SIG-M5 (cell line): ENCODE measurements at regions not wholly inside any gene's neighbourhood (a gene's known extent, or its start where the extent isn't known, plus 50 kb on each side); places are given as distances from the start of the nearest gene placed in this dataset.

Source experiments
- DNase-seq: peaks from one replicate; lab custom pipeline; 2025; lab: John Stamatoyannopoulos, UW

DNA sequence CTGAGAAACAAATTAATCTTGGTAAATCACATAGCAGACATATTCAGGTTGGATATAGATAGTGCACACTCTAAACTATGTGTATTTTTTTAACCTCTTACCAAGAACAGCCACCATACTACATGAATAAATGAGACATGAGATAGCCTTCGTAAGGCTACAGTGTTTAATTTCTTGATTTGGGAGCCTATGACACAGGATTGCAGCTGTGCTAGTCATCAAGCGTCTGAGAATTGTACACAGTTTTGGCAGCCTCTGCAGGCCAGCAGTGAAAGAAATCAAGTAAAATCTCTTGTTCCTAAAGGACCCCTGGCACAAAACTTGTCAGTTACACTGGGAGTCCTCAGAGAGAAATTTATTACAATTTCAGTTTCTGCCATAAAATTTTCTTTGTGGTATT is 236.1 kb downstream of the C12orf50 start:
- DNase-seq = no peak

DNA sequence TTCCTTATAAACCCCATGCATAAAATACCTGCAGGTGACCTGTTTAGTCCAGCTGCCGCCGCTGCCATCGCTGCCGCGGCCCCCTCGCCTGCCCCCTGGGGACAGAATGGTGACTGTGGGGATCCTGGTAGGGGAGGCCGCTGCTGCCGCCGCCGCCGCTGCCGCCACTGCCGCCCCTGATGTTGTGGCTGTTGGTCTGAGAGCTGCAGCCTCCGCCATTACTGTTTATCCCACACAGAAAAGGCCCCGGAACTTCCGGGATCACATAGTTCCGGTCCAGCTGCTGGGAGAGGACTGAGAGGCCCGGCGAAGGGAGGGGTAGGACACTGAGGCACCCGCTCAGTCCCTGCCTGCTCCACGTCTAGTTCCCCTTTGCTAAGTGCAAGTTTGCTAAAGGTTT is 244.9 kb downstream of the C12orf50 start:
- DNase-seq = no peak

DNA sequence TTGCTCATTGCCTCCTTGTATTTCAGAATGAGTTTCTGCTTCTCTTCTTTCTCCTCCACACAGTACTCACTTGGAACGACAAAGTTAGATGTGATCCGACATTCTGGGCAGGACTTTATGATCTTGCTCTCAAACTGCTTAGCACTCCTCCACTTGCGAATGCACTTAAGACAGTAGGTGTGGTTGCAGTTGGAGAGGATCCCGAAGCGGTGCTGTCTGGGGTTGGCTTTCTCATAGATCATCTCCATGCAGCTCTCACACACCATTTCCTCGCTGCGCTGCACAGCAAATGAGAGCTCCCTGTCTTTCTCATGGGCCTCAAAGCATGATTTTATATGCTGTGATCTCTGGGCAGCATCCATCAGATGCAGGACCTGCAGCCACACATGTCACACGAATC is 245.7 kb downstream of the C12orf50 start:
- DNase-seq = no peak

- DNase-seq = no peak
These were observed 246.4 kb downstream of the C12orf50 start for GRCh38 chr12:87782838-87783237.

GRCh38 chr12:87779858-87780498 is 249.2 kb downstream of the C12orf50 start:
- DNase-seq = no peak

GRCh38 chr12:87779016-87779415 is 250.2 kb downstream of the C12orf50 start:
- DNase-seq = no peak

- DNase-seq = no peak
These were observed 251.1 kb downstream of the C12orf50 start for GRCh38 chr12:87778065-87778464.

DNA sequence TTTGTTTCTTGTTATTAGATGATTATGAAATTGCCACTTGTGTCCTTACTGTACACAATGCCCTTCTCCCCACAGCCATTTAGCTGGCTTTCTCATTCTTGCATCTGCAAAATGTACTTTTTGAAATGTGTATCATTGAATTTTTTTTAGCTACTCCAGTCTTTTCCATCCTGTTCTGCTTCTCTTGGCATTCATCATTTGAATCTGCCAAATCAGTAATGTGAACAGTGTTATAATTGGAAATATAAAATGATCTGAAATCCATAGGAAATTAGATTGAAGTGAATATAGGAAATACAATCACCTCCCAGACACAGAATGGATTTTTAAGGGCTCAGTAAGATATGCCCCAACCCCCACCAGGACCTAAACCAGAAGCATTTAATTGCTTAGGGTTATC is 253.4 kb downstream of the C12orf50 start:
- no peak for DNase-seq

DNA sequence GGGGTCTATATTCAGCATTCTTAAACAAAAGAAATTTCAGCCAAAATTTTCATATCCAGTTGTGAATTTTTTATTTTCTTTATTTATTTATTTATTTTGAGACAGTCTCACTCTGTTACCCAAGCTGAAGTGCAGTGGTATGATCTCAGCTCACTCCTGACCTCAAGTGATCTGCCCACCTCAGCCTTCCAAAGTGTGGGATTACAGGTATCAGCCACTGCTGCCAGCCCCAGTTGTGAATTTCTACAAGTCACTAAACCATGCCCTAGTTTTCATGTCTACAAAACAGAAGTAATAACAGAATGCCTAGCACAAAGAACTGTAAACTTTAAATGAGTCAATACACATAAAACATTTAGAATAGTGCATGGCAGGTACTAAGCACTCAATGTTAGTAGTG is 254.2 kb downstream of the C12orf50 start:
- no peak for DNase-seq

DNA sequence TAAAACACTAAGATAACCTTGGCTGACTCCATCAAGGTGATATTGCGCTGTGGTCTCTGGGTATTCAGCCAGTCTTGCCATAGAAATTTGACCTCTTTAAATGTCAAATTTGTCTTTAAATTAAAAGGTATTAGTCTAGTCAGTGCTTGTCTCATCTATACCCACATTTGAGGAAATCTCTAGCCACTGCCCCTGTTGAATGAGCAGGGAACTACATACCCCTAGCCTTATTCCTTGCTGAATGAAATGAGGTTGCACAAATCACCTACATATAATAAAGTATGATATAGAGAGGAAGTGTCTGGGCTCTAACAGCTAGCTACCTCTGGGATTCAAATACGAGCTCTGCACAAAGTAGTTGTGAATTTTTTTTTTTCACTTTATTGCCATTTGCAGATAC is 256.8 kb downstream of the C12orf50 start:
- no peak for DNase-seq

DNA sequence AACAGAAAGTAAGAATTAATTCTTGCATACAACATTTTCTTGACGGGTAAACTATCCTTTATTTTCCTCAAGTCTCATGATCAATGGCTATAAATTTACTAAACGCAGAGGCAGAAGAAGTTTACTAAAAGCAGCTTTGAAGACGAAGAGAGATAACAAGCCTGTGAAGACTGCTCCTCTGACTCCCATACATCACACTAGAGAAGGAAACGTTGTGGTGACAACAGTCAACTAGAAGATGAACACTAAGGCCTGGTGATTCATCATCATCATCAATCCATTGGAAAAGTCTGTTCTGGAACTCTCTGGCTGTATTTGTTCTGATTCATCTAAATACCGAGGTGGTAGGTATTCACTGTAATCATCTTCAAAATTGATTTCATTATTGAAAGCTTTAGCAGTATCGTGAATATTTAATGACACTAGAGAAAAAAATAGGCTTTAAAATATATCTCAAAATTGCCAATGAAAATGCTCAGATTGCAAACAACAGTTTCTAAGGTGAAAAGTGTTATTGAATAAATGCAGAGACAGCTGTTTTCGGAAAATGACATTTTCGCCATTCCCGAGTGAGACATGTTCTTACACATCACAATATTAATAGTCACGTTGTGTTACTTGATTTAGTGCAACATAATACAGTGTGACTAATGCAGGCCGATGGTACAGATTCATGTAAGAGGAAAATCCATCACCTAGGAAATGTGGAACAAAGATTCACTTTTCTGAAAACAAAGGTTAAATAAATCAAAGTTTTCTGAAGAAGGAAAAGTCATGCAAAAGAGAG is 260.5 kb downstream of the C12orf50 start:
- no peak for DNase-seq

DNA sequence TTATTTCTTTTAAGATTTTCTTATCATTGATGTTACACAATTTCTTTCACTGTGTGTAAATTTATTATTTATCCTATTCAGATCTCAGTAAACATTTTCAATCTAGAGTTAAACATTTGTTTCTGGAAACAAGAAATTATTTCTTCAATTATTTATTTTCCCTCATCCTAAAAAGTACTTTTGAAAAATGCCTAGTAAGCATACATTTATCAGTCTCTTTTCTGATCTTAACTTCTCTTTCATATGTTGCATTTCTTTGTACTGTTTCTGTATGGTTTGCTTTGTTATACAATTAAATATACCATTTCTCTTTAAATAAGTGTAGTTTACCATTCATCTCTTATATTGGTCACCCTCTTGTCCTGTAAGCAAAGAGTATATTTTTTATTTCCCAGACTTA is 263.2 kb downstream of the C12orf50 start:
- no peak for DNase-seq

DNA sequence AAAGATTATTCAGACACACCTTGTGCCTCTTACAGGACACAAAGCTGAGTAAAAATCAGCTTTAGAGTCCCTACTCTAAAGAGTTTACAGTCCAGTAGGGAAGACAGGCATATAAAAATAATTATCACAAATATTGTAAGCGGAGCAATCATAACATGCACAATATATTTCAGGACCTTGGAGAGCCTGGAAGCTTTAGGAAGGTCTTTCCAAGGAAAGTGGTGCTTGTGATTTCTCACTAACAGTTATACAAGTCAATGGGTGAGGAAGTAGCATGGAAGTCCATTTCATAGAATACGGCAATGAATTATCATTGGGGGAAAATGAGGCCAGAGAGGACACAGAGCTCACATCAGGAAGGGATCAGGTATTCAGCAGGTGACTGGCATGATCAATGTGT is 268.3 kb downstream of the C12orf50 start:
- no peak for DNase-seq

DNA sequence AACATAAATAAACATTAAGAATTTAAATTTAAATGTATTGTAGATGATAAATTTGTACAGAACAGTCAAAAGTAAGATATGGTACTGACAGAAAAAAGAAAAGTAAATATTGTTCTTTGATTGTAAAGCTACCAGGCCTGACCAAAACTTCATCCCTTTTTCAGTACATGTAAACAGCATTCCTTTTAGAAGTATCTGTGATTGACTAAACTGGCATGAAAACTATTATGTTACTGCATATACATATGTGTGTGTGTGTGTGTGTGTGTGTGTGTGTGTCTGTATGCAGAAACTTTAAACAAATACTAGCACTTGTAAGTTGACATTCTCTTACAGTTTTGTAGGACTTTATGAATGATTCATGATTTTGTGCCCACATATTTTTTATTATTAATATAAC is 270.9 kb downstream of the C12orf50 start:
- no peak for DNase-seq

DNA sequence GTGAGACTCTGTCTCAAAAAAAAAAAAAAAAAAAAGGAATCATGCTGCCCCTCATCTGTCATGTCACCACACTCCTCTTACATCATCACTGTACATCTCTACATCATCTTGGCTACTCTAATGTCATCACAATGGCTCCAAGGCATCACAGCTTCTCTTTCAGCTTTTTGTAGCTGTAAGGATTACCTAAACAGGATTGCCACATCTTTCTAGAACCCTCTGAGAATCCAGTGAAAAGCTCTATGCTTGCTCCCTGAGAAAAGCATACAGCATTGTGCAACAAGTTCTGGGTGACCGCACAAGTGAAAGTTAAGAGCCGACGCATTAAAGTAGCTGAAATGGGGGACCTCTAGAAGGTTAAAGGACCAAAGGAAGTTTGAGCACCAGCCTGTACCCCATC is 272.5 kb downstream of the C12orf50 start:
- DNase-seq = no peak

GRCh38 chr12:87756111-87756510 is 273.1 kb downstream of the C12orf50 start:
- no peak for DNase-seq

- DNase-seq = no peak
These were observed 300.1 kb downstream of the C12orf50 start for GRCh38 chr12:87728931-87729593.

- DNase-seq = no peak
These were observed 308.2 kb downstream of the C12orf50 start for GRCh38 chr12:87720967-87721366.

DNA sequence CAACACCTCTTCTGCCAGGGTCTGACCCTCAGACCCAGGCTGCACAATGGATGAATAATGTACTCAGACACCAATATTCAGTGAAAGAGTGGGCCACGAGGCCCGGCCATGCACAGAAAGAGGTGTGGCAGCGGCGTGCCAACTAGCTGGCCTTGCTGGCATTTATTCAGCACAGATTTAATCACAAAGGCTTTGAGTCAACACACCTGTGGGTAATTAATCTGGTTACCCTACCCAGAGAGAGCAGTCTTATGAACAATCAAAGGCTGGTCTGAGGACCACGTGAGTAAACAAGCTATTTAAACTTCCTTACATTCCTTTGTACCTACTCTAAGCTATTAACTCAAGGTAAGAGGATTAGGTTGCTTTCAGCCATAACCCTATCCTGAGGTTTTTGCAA is 324.8 kb downstream of the C12orf50 start:
- DNase-seq = no peak

DNA sequence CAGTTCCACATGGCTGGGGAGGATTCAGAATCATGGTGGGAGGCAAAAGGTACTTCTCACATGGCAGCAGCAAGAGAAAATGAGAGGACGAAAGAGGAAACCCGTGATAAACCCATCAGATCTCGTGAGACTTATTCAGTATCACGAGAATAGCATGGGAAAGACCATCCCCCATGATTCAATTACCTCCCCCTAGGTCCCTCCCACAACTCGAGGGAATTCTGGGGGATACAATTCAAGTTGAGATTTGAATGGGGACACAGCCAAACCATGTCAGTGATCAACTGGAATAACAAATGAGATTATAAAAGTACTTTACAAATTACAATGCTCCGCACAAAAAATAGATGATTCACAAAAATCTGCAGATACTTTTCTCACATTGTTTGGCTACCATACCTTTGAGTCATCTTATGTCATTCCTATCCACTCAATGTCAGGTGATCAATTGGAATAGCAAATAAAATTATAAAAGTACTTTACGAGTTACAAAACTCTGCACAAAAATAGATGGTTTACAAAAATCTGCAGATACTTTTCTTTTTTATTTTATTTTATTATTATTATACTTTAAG is 338.9 kb downstream of the C12orf50 start:
- DNase-seq = no peak

DNA sequence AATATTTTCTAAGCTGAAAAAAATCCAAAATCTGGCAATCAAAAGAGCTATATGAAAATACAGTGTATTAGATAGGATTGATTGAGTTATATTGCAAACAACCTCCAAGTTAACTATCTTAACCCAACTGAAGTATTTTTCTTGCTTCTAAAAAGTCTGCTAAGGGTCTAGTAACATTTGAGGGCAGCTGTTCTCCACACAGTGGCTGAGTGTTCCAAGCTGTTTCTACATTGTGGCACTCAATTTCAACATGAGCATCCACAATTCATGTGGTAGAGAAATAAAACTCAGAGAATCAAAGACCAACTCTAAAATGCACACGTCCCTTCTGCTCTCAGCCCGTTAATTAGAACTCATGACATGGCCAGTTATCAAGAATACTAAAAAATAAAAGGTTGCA is 340.0 kb downstream of the C12orf50 start:
- DNase-seq = no peak

GRCh38 chr12:87687362-87687761 is 341.8 kb downstream of the C12orf50 start:
- no peak for DNase-seq

- no peak for DNase-seq
These were observed 343.5 kb downstream of the C12orf50 start for GRCh38 chr12:87685696-87686095.
